Skin of body (tissue), 1 donor: ENCODE measurements at regions not wholly inside any gene's neighbourhood (a gene's known extent, or its start where the extent isn't known, plus 50 kb on each side); places are given as distances from the start of the nearest gene placed in this dataset.
"Not testable (repeated sequence)": the region's sequence is repeated elsewhere in the genome, so short reads cannot be mapped to it uniquely, and the experiment has no call there.

Experiments used
- DNase-seq: peaks from one replicate; lab custom pipeline; 2025; lab: John Stamatoyannopoulos, UW

- no peak for DNase-seq
These were observed 844.6 kb upstream of the ID2 start for GRCh38 chr2:7837237-7837760.

GRCh38 chr2:7838669-7839068, 843.2 kb upstream of the ID2 start:
- DNase-seq = no peak

- no peak for DNase-seq
These were observed 841.0 kb upstream of the ID2 start for GRCh38 chr2:7840651-7841380.

GRCh38 chr2:7841751-7842150, 840.1 kb upstream of the ID2 start:
- no peak for DNase-seq

- no peak for DNase-seq
These were observed 837.4 kb upstream of the ID2 start for GRCh38 chr2:7844414-7844965.

GRCh38 chr2:7845332-7845731, 836.5 kb upstream of the ID2 start:
- DNase-seq = peak; percentile 29

GRCh38 chr2:7846607-7847006, 835.2 kb upstream of the ID2 start:
- no peak for DNase-seq

- no peak for DNase-seq
These were observed 834.5 kb upstream of the ID2 start for GRCh38 chr2:7847321-7847720.

GRCh38 chr2:7849027-7849426, 832.8 kb upstream of the ID2 start:
- DNase-seq = no peak

GRCh38 chr2:7849531-7849930, 832.3 kb upstream of the ID2 start:
- no peak for DNase-seq

GRCh38 chr2:7852546-7852945, 829.3 kb upstream of the ID2 start:
- no peak for DNase-seq

GRCh38 chr2:7857904-7858303, 824.0 kb upstream of the ID2 start:
- DNase-seq = no peak

- no peak for DNase-seq
These were observed 823.2 kb upstream of the ID2 start for GRCh38 chr2:7858624-7859023.

- no peak for DNase-seq
These were observed 821.2 kb upstream of the ID2 start for GRCh38 chr2:7860693-7861092.

GRCh38 chr2:7861910-7862702, 819.8 kb upstream of the ID2 start:
- DNase-seq = no peak

- DNase-seq = no peak
These were observed 815.8 kb upstream of the ID2 start for GRCh38 chr2:7866104-7866503.

GRCh38 chr2:7866825-7867224, 815.0 kb upstream of the ID2 start:
- no peak for DNase-seq

GRCh38 chr2:7867867-7868266, 814.0 kb upstream of the ID2 start:
- no peak for DNase-seq

- no peak for DNase-seq
These were observed 813.0 kb upstream of the ID2 start for GRCh38 chr2:7868836-7869235.

GRCh38 chr2:7876445-7876844, 805.4 kb upstream of the ID2 start:
- not testable (repeated sequence) for DNase-seq

GRCh38 chr2:7878266-7878665, 803.6 kb upstream of the ID2 start:
- not testable (repeated sequence) for DNase-seq

- DNase-seq = no peak
These were observed 802.9 kb upstream of the ID2 start for GRCh38 chr2:7878786-7879482.
